ENCODE measurements at regions not wholly inside any gene's neighbourhood (a gene's known extent, or its start where the extent isn't known, plus 50 kb on each side); places are given as distances from the start of the nearest gene placed in this dataset.

DNA sequence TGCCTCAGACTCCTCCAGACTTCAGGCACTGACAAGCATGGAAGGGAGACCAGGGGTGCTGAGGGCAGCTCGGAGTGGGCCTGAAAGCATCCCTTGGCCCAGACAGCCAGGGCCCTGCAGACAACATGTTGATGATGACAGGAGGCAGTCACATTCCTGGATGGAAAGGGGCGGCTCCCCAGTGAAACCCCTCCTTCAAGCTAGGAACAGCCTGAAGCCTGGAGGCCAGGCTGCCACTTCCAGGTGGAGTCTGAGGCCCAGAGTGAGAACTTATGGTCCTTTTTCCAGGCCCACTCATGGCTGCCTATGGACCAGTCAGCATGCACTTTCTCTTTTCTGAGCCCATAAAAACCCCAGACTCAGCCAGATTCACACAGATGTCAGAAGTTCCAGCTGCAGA, 104.2 kb upstream of the HCN1 start:
- no peak for TF ChIP-seq CTCF (IDR thresholded peaks at IDR 0.05; ENCODE audit: unreplicated experiment)
- Mint-ChIP-seq H3K4me1 (ENCODE audit: low read depth, unreplicated experiment) (no peaks in the 10 kb centered on the region), H3K27me3 (ENCODE audit: unreplicated experiment) (no peaks in the 10 kb centered on the region), H3K27ac (ENCODE audit: unreplicated experiment) (no peak overlapping the region), H3K9me3 (ENCODE audit: low read depth, unreplicated experiment) (peaks cover 13% of the 10 kb centered on the region), H3K36me3 (ENCODE audit: insufficient read depth, unreplicated experiment) (no peaks in the 10 kb centered on the region), H3K4me3 (ENCODE audit: low read depth, unreplicated experiment) (no peak overlapping the region)
- intact Hi-C loops (cut with micrococcal nuclease; ENCODE audit: unreplicated experiment) = no loop called here
- no TSS peak for BruUV-seq (replicated peaks)
- no peak for DNase-seq
- CTCF ChIA-PET = no interaction called here

GRCh38 chr5:45799388-45799787, 103.2 kb upstream of the HCN1 start:
- peaks cover 10% of the 10 kb centered on the region for H3K9me3 Mint-ChIP-seq (ENCODE audit: low read depth, unreplicated experiment)
- BruUV-seq (replicated peaks) = no TSS peak
- H3K4me3 Mint-ChIP-seq (ENCODE audit: low read depth, unreplicated experiment) = no peak overlapping the region
- no peak overlapping the region for H3K27ac Mint-ChIP-seq (ENCODE audit: unreplicated experiment)
- no peaks in the 10 kb centered on the region for H3K36me3 Mint-ChIP-seq (ENCODE audit: insufficient read depth, unreplicated experiment)
- no peaks in the 10 kb centered on the region for H3K4me1 Mint-ChIP-seq (ENCODE audit: low read depth, unreplicated experiment)
- no peak for TF ChIP-seq CTCF (IDR thresholded peaks at IDR 0.05; ENCODE audit: unreplicated experiment)
- no peak for DNase-seq
- intact Hi-C loops (cut with micrococcal nuclease; ENCODE audit: unreplicated experiment) = no loop called here
- H3K27me3 Mint-ChIP-seq (ENCODE audit: unreplicated experiment) = no peaks in the 10 kb centered on the region
- CTCF ChIA-PET = no interaction called here

- Mint-ChIP-seq H3K9me3 (ENCODE audit: low read depth, unreplicated experiment) (peaks cover 7% of the 10 kb centered on the region), H3K36me3 (ENCODE audit: insufficient read depth, unreplicated experiment) (no peaks in the 10 kb centered on the region), H3K4me1 (ENCODE audit: low read depth, unreplicated experiment) (no peaks in the 10 kb centered on the region), H3K27ac (ENCODE audit: unreplicated experiment) (no peak overlapping the region), H3K27me3 (ENCODE audit: unreplicated experiment) (no peaks in the 10 kb centered on the region), H3K4me3 (ENCODE audit: low read depth, unreplicated experiment) (no peak overlapping the region)
- DNase-seq = no peak
- CTCF ChIA-PET = interaction anchor here (0.6 kb wide), 1 partner anchor 35 kb away, joined by 3 read pairs; no protein-coding TSS in a partner anchor
- intact Hi-C loops (cut with micrococcal nuclease; ENCODE audit: unreplicated experiment) = no loop called here
- no peak for TF ChIP-seq CTCF (IDR thresholded peaks at IDR 0.05; ENCODE audit: unreplicated experiment)
- no TSS peak for BruUV-seq (replicated peaks)
These were observed 100.9 kb upstream of the HCN1 start for GRCh38 chr5:45796959-45797553.

DNA sequence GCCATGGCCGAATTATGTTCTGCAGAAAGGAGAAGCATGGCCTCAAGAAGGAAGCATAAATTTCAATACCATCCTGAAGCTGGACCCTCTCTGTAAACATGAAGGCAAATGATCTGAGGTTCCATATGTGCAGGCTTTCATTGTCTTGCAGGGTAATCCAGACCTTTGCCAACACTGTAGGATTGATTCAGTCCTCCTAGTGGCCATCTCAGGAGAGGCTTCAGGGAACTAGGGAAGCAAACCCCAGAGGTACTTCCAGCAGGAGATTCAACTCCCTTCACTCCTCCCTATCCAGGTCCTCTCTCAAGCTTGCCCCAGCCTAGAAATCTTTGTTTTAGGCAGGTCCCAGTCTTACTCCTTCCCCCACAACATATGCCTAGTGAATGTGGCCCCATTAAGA, 99.3 kb upstream of the HCN1 start:
- Mint-ChIP-seq H3K27me3 (ENCODE audit: unreplicated experiment) (no peaks in the 10 kb centered on the region), H3K9me3 (ENCODE audit: low read depth, unreplicated experiment) (peaks cover 3% of the 10 kb centered on the region), H3K4me3 (ENCODE audit: low read depth, unreplicated experiment) (no peak overlapping the region), H3K27ac (ENCODE audit: unreplicated experiment) (no peak overlapping the region), H3K36me3 (ENCODE audit: insufficient read depth, unreplicated experiment) (no peaks in the 10 kb centered on the region), H3K4me1 (ENCODE audit: low read depth, unreplicated experiment) (no peaks in the 10 kb centered on the region)
- CTCF ChIA-PET = no interaction called here
- DNase-seq = no peak
- TF ChIP-seq CTCF (IDR thresholded peaks at IDR 0.05; ENCODE audit: unreplicated experiment) = no peak
- intact Hi-C loops (cut with micrococcal nuclease; ENCODE audit: unreplicated experiment) = no loop called here
- no TSS peak for BruUV-seq (replicated peaks)
